HL-60 (cell line): ENCODE measurements at regions not wholly inside any gene's neighbourhood (a gene's known extent, or its start where the extent isn't known, plus 50 kb on each side); places are given as distances from the start of the nearest gene placed in this dataset.

Experiments
- DNase-seq, 2 experiments: peaks; one replicate each; pipeline ENCODE4 v3.0.0-alpha.2; 2010 to 2020; ENCODE audit warnings: low read depth in 1 of 2, low spot score in 1 of 2
- H3K27ac ChIP-seq: fragments of 250-450 bp; sonication (Bioruptor Pico); replicated peaks from 2 replicates; pipeline ENCODE4 v1.5.1; 2020; ENCODE audit warnings: mild to moderate bottlenecking, moderate library complexity
- H3K27me3 ChIP-seq: fragments of 250-450 bp; sonication (Bioruptor Pico); 2 replicates; pipeline ENCODE4 v1.5.1; 2021; ENCODE audit warnings: mild to moderate bottlenecking, moderate library complexity; ENCODE audit not compliant: insufficient read depth, poor library complexity, severe bottlenecking
- H3K4me3 ChIP-seq: replicated peaks from 2 replicates; pipeline ENCODE4 v1.5.1; 2011; ENCODE audit warnings: mild to moderate bottlenecking, control low read depth, low read length; ENCODE audit not compliant: insufficient read depth
- CTCF ChIP-seq: IDR thresholded peaks from one replicate; pipeline ENCODE4 v1.5.1; 2011; ENCODE audit warnings: low read length, control low read depth, inconsistent platforms; ENCODE audit not compliant: insufficient read depth
- GABPA ChIP-seq: IDR thresholded peaks from 2 replicates; pipeline ENCODE4 v1.6.1; 2012; ENCODE audit warnings: low read depth
- POLR2AphosphoS5 ChIP-seq: IDR thresholded peaks from 2 replicates; pipeline ENCODE4 v1.6.1; 2012; ENCODE audit warnings: low read depth
- SPI1 ChIP-seq: IDR thresholded peaks from 2 replicates; pipeline ENCODE4 v1.6.1; 2012; ENCODE audit warnings: low read depth, mild to moderate bottlenecking, borderline replicate concordance
- TF ChIP-seq, protein P1 (sequence below): IDR thresholded peaks from 2 replicates; pipeline ENCODE4 v1.6.1; 2012; ENCODE audit warnings: low read depth; ENCODE audit not compliant: insufficient replicate concordance

- H3K4me3 ChIP-seq = no peak overlapping the region
- TF ChIP-seq CTCF (no peak), SPI1 (no peak), GABPA (no peak)
- TF ChIP-seq, protein P1, sequence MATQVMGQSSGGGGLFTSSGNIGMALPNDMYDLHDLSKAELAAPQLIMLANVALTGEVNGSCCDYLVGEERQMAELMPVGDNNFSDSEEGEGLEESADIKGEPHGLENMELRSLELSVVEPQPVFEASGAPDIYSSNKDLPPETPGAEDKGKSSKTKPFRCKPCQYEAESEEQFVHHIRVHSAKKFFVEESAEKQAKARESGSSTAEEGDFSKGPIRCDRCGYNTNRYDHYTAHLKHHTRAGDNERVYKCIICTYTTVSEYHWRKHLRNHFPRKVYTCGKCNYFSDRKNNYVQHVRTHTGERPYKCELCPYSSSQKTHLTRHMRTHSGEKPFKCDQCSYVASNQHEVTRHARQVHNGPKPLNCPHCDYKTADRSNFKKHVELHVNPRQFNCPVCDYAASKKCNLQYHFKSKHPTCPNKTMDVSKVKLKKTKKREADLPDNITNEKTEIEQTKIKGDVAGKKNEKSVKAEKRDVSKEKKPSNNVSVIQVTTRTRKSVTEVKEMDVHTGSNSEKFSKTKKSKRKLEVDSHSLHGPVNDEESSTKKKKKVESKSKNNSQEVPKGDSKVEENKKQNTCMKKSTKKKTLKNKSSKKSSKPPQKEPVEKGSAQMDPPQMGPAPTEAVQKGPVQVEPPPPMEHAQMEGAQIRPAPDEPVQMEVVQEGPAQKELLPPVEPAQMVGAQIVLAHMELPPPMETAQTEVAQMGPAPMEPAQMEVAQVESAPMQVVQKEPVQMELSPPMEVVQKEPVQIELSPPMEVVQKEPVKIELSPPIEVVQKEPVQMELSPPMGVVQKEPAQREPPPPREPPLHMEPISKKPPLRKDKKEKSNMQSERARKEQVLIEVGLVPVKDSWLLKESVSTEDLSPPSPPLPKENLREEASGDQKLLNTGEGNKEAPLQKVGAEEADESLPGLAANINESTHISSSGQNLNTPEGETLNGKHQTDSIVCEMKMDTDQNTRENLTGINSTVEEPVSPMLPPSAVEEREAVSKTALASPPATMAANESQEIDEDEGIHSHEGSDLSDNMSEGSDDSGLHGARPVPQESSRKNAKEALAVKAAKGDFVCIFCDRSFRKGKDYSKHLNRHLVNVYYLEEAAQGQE = no peak
- H3K27ac ChIP-seq = no peak overlapping the region
- no peaks in the 10 kb centered on the region for H3K27me3 ChIP-seq
- DNase-seq = no peak
Observed at GRCh38 chr5:168117469-168117868, 174.0 kb upstream of the WWC1 start.

DNA sequence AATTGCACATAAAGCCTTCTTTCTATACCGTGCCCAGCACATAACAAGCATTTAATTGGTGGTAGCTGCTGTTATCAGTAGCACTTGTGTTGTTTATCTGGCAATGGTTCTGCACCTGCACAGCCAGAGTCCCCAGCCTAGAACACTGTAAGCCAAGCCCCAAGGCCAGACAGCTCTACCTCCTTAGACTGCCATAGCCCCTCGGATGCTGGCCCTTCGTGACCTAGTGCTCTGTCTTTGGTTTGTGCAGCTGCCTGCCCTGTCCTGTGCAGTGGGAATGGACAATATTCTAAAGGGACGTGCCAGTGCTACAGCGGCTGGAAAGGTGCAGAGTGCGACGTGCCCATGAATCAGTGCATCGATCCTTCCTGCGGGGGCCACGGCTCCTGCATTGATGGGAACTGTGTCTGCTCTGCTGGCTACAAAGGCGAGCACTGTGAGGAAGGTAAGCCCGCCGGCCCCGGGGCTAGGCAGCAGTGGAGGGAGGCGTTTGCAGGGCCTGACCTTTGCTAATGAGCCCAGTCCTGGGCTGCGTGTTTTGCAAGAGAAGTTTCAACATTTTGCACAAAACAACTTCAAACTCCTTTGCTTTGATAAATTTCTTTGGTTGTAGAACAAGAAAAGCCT lies 173.3 kb upstream of the WWC1 start:
- no peak overlapping the region for H3K4me3 ChIP-seq
- H3K27me3 ChIP-seq = no peaks in the 10 kb centered on the region
- no peak overlapping the region for H3K27ac ChIP-seq
- TF ChIP-seq GABPA = no peak
- TF ChIP-seq SPI1 = no peak
- TF ChIP-seq CTCF = no peak
- TF ChIP-seq, protein P1 = no peak
- TF ChIP-seq POLR2AphosphoS5 = no peak
- DNase-seq = no peak

GRCh38 chr5:168120401-168121137 lies 170.9 kb upstream of the WWC1 start:
- TF ChIP-seq, protein P1 = no peak
- TF ChIP-seq SPI1 = no peak
- no peak for TF ChIP-seq GABPA
- TF ChIP-seq CTCF = no peak
- no peak for TF ChIP-seq POLR2AphosphoS5
- H3K4me3 ChIP-seq = no peak overlapping the region
- no peak for DNase-seq
- no peaks in the 10 kb centered on the region for H3K27me3 ChIP-seq
- no peak overlapping the region for H3K27ac ChIP-seq
